Osteoblast (primary cell): ENCODE measurements at regions not wholly inside any gene's neighbourhood (a gene's known extent, or its start where the extent isn't known, plus 50 kb on each side); places are given as distances from the start of the nearest gene placed in this dataset.

Experiments used
- DNase-seq: peaks from one replicate; pipeline ENCODE4 v3.0.0; 2011; ENCODE audit warnings: low spot score, mixed read lengths; ENCODE audit not compliant: insufficient read length; ENCODE audit errors: missing footprints
- H2AFZ ChIP-seq: 2 replicates; pipeline ENCODE4 v1.6.0; 2011; ENCODE audit warnings: mild to moderate bottlenecking, low read length
- H3K27ac ChIP-seq: 2 replicates; pipeline ENCODE4 v1.5.1; 2011; ENCODE audit warnings: mild to moderate bottlenecking, low read depth, low read length, moderate library complexity
- H3K27me3 ChIP-seq: 2 replicates; pipeline ENCODE4 v1.6.0; 2012; ENCODE audit warnings: mild to moderate bottlenecking, control low read depth, inconsistent platforms, low read length, moderate library complexity; ENCODE audit not compliant: insufficient read depth
- H3K36me3 ChIP-seq: 2 replicates; pipeline ENCODE4 v1.5.1; 2011; ENCODE audit warnings: mild to moderate bottlenecking, low read length, control low read depth, moderate library complexity; ENCODE audit not compliant: insufficient read depth
- H3K4me1 ChIP-seq: 2 replicates; pipeline ENCODE4 v1.5.1; 2011; ENCODE audit warnings: mild to moderate bottlenecking, low read length, control low read depth, moderate library complexity; ENCODE audit not compliant: insufficient read depth
- H3K4me2 ChIP-seq: 2 replicates; pipeline ENCODE4 v1.6.0; 2011; ENCODE audit warnings: mild to moderate bottlenecking, low read length; ENCODE audit not compliant: insufficient read depth
- H3K4me3 ChIP-seq: fragments of 200-600 bp; sonication (generic); 3 replicates; pipeline ENCODE4 v1.5.1; 2012; ENCODE audit warnings: mild to moderate bottlenecking, low read length, inconsistent platforms; ENCODE audit not compliant: insufficient read depth
- H3K79me2 ChIP-seq: 2 replicates; pipeline ENCODE4 v1.6.0; 2012; ENCODE audit warnings: mild to moderate bottlenecking, low read length, control low read depth, inconsistent platforms; ENCODE audit not compliant: insufficient read depth
- H3K9me3 ChIP-seq: 2 replicates; pipeline ENCODE4 v1.5.1; 2011; ENCODE audit warnings: low read depth, low read length, control low read depth
- H4K20me1 ChIP-seq: 2 replicates; pipeline ENCODE4 v1.6.0; 2012; ENCODE audit warnings: mild to moderate bottlenecking, low read length, control low read depth; ENCODE audit not compliant: insufficient read depth
- CTCF ChIP-seq: IDR thresholded peaks from 2 replicates; pipeline ENCODE4 v1.5.1; 2011; ENCODE audit warnings: mild to moderate bottlenecking, low read depth, low read length, moderate library complexity; ENCODE audit errors: extremely low read depth

GRCh38 chr14:98791661-98792060 lies 480.3 kb downstream of the BCL11B start:
- no peak overlapping the region for H3K27ac ChIP-seq
- no peaks in the 10 kb centered on the region for H3K27me3 ChIP-seq
- H3K4me1 ChIP-seq, result no peaks in the 10 kb centered on the region
- H3K4me3 ChIP-seq, result no peak overlapping the region
- no peak for TF ChIP-seq CTCF
- H4K20me1 ChIP-seq, result no peaks in the 10 kb centered on the region
- no peaks in the 10 kb centered on the region for H3K79me2 ChIP-seq
- no peaks in the 10 kb centered on the region for H3K36me3 ChIP-seq
- no peak overlapping the region for H3K4me2 ChIP-seq
- DNase-seq, result no peak
- no peaks in the 10 kb centered on the region for H3K9me3 ChIP-seq
- H2AFZ ChIP-seq, result no peak overlapping the region

GRCh38 chr14:98792171-98792570 lies 479.8 kb downstream of the BCL11B start:
- Histone ChIP-seq H3K27ac (no peak overlapping the region), H3K79me2 (no peaks in the 10 kb centered on the region), H3K36me3 (no peaks in the 10 kb centered on the region), H3K4me3 (no peak overlapping the region), H3K4me2 (no peak overlapping the region), H3K9me3 (no peaks in the 10 kb centered on the region), H3K27me3 (no peaks in the 10 kb centered on the region), H4K20me1 (no peaks in the 10 kb centered on the region), H3K4me1 (no peaks in the 10 kb centered on the region), H2AFZ (no peak overlapping the region)
- TF ChIP-seq CTCF, result no peak
- no peak for DNase-seq

- Histone ChIP-seq H3K4me1 (no peaks in the 10 kb centered on the region), H3K9me3 (no peaks in the 10 kb centered on the region), H4K20me1 (no peaks in the 10 kb centered on the region), H3K4me3 (no peak overlapping the region), H3K4me2 (no peak overlapping the region), H3K27me3 (no peaks in the 10 kb centered on the region), H3K27ac (no peak overlapping the region), H2AFZ (no peak overlapping the region), H3K36me3 (no peaks in the 10 kb centered on the region), H3K79me2 (no peaks in the 10 kb centered on the region)
- no peak for DNase-seq
- no peak for TF ChIP-seq CTCF
Observed at GRCh38 chr14:98798099-98798498, 473.9 kb downstream of the BCL11B start.

DNA sequence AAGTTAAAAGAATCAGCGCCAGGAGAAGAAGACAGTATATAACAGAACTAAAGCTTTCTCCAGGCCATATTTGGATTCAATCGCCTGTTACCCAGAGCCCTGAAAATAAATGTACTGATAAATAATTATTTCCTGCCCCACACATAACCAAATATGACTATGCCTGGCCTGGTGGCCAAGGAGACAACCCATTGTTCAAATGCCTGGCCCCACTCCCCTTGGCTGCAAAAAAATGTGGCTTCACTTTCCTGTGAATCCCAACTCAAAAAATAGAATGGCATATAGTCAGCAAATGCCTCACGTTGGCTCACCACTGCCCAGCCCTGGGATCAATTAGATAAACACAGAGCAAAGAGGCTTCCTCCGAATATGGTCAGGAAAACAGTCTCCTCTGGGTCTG lies 472.1 kb downstream of the BCL11B start:
- no peaks in the 10 kb centered on the region for H4K20me1 ChIP-seq
- H3K79me2 ChIP-seq, result no peaks in the 10 kb centered on the region
- no peak overlapping the region for H3K4me3 ChIP-seq
- no peak overlapping the region for H2AFZ ChIP-seq
- H3K27ac ChIP-seq, result no peak overlapping the region
- no peaks in the 10 kb centered on the region for H3K36me3 ChIP-seq
- TF ChIP-seq CTCF, result no peak
- H3K4me1 ChIP-seq, result no peaks in the 10 kb centered on the region
- no peak for DNase-seq
- H3K27me3 ChIP-seq, result no peaks in the 10 kb centered on the region
- no peak overlapping the region for H3K4me2 ChIP-seq
- H3K9me3 ChIP-seq, result no peaks in the 10 kb centered on the region
